ENCODE measurements at regions not wholly inside any gene's neighbourhood (a gene's known extent, or its start where the extent isn't known, plus 50 kb on each side); places are given as distances from the start of the nearest gene placed in this dataset.

DNA sequence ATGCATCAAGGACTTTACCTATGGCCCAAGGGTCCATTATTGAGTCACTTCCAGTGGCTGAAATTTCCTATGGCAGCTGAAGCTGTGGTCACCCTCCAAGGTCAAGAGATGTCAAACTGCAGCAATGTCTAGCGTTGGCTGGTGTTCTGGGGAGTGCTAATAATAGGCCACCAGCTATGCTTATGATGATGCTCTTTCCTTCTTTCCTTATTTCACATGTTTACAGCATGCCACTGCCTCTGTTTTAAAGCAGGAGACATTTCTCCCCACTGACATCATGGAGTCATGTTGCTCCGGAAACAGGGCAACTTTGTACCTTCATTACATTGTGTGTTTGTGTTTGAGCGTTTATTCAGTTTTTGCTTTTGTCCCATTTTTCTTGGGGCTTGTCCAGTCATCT lies 62.6 kb upstream of the CYYR1 start:
- CTCF ChIA-PET: no interaction called here
- DNase-seq (ENCODE audit: extremely low spot score): no peak
- TF ChIP-seq ELF4 (IDR thresholded peaks at IDR 0.05) (no peak), TARDBP (IDR thresholded peaks at IDR 0.05) (no peak), SP1 (IDR thresholded peaks at IDR 0.05) (no peak)
- POLR2A ChIA-PET: no interaction called here

DNA sequence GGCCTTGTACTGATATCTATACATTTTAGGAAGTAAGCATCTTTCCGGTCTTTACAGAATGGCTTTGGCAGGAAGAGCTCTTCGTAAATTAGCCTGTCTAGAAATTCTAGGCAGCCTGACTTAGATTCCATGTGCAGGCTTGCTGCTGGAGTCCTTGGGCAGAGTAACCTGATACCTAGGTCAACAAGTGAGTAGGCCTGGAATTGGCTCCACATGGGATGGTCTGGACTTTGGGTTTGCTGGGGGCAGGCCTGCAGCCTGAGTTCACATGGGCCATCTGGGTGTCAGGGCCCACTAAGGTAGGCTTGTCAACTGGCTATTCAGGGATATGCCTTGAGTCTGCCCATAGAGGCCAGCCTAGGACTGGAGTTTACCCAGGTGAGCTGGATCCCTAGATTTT lies 59.6 kb upstream of the CYYR1 start:
- TF ChIP-seq FOXA1 (IDR thresholded peaks at IDR 0.05) (no peak), ZNF384 (IDR thresholded peaks at IDR 0.05) (no peak), HDGF (IDR thresholded peaks at IDR 0.05; ENCODE audit: borderline replicate concordance) (no peak), FOXK2 (IDR thresholded peaks at IDR 0.05) (no peak), L3MBTL2 (conservative IDR thresholded peaks at IDR 0.05) (no peak), SUZ12 (IDR thresholded peaks at IDR 0.05) (no peak), ARNT (IDR thresholded peaks at IDR 0.05) (no peak), SP1 (IDR thresholded peaks at IDR 0.05) (no peak), ELF4 (IDR thresholded peaks at IDR 0.05) (no peak)
- TF ChIP-seq, protein P1, sequence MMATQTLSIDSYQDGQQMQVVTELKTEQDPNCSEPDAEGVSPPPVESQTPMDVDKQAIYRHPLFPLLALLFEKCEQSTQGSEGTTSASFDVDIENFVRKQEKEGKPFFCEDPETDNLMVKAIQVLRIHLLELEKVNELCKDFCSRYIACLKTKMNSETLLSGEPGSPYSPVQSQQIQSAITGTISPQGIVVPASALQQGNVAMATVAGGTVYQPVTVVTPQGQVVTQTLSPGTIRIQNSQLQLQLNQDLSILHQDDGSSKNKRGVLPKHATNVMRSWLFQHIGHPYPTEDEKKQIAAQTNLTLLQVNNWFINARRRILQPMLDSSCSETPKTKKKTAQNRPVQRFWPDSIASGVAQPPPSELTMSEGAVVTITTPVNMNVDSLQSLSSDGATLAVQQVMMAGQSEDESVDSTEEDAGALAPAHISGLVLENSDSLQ (IDR thresholded peaks at IDR 0.05): no peak
- ChIA-PET POLR2A (no interaction called here), CTCF (no interaction called here)
- no peak for DNase-seq (ENCODE audit: extremely low spot score)

DNA sequence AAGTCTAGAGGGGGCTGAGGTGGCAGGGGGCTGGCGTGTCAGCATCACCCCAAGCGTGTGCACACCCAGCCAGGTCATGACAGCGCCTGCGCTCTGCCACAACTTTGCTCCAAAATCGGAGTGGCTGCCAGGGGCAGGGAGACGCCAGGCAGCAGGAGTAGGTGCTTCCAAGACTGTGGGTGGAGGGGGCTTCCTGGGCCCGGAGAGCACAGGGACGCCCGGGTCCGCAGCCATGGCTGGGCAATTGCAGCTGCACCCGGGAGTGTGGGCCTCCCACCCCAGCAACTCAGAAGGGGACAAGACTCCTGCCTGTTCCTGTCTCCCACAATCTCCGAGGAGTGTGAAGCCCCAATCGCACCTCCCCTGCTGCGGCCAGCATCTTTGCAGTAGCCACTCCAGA lies 53.1 kb upstream of the CYYR1 start:
- ChIA-PET CTCF (no interaction called here), POLR2A (no interaction called here)
- DNase-seq (ENCODE audit: extremely low spot score): no peak
- TF ChIP-seq LEF1 (IDR thresholded peaks at IDR 0.05; ENCODE audit: borderline replicate concordance) (no peak), ARNT (IDR thresholded peaks at IDR 0.05) (no peak), BHLHE40 (IDR thresholded peaks at IDR 0.05; ENCODE audit: borderline replicate concordance) (no peak), ZNF384 (IDR thresholded peaks at IDR 0.05) (no peak), FOXA1 (IDR thresholded peaks at IDR 0.05) (no peak), ELF4 (IDR thresholded peaks at IDR 0.05) (no peak), NFRKB (IDR thresholded peaks at IDR 0.05) (no peak), SP1 (IDR thresholded peaks at IDR 0.05) (no peak), FOXM1 (IDR thresholded peaks at IDR 0.05; ENCODE audit: borderline replicate concordance) (no peak), HDGF (IDR thresholded peaks at IDR 0.05; ENCODE audit: borderline replicate concordance) (no peak)

DNA sequence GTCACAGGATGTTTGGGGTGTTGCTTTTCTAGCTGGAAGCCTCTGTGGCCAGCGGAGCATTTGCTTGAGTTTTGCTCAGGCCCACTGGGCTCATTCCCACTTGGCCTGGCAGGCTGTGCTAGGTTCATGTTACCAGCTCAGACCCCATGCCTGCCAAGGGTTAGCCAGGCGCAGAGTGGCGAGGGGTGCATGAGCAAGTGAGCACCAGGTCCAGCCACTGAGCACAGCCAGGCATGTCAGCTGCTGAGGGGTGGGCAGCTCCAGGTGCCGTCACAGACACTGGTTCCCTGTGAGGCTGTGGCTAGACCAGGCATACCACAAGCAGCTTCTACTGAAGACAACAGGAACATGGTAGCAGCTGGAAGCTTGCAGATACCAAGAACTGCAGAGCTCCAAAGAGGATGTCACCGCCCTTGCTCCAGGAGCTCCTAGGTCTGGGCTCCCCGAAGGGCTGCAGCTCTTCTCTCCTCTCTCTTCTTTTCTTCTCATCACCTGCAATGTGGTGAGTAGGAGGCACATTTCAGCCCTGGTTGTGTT lies 52.0 kb upstream of the CYYR1 start:
- CTCF ChIA-PET: no interaction called here

More for the DNA sequence above, 52.0 kb upstream of the CYYR1 start:
- no peak for TF ChIP-seq SUZ12 (IDR thresholded peaks at IDR 0.05)
- TF ChIP-seq SP1 (IDR thresholded peaks at IDR 0.05): no peak
- DNase-seq (ENCODE audit: extremely low spot score): no peak
- POLR2A ChIA-PET: no interaction called here
